NCI-H510A (cell line): ENCODE measurements at regions not wholly inside any gene's neighbourhood (a gene's known extent, or its start where the extent isn't known, plus 50 kb on each side); places are given as distances from the start of the nearest gene placed in this dataset.

Experiments used
- DNase-seq: peaks from one replicate; lab custom pipeline; 2025; lab: John Stamatoyannopoulos, UW

GRCh38 chr9:120136696-120137095 lies 443.3 kb downstream of the CDK5RAP2 start:
- no peak for DNase-seq

GRCh38 chr9:120117081-120117480 lies 462.9 kb downstream of the CDK5RAP2 start:
- no peak for DNase-seq

DNA sequence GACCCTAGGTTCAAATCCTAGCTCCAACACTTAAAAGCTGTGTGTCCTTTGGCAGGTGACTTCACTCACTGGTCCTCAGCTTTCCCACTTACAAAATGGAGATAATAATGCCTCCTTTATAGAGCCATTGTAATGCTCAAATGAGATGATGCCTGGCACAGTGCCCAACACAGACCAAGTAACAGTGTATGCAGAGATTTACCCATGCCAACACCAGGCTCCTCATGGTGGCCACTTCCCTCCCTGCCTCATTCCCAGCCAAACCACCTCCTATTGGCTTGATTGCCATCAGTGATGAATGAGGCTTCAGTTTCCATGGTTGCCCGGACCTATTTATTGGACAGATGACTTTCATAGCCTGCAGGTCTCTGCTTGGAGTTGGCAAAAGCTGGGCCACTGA lies 469.4 kb downstream of the CDK5RAP2 start:
- DNase-seq, result no peak

DNA sequence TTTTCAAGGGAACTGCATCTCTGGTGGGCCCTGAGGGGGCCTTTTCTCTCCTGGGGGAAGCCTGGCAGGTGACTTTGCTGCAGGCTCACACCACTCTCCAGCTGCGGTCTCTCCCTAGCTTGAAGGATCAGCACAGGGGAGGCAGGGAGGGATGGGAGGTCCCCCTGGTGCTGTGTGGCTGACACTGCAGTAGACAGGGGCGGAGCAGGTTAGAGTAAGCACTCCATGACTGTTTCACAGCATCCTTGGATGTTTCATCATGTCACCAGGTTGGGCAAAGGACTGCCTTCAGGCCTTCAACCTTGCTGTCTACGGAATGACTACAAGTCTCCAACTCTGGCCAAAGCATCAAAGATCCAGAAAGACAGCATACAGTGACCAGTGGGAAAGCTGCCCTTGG lies 470.7 kb downstream of the CDK5RAP2 start:
- peak; percentile 16 for DNase-seq

- no peak for DNase-seq
Measured at GRCh38 chr9:120107138-120107537, 472.8 kb downstream of the CDK5RAP2 start.

- no peak for DNase-seq
Measured at GRCh38 chr9:120104771-120105170, 475.2 kb downstream of the CDK5RAP2 start.

DNA sequence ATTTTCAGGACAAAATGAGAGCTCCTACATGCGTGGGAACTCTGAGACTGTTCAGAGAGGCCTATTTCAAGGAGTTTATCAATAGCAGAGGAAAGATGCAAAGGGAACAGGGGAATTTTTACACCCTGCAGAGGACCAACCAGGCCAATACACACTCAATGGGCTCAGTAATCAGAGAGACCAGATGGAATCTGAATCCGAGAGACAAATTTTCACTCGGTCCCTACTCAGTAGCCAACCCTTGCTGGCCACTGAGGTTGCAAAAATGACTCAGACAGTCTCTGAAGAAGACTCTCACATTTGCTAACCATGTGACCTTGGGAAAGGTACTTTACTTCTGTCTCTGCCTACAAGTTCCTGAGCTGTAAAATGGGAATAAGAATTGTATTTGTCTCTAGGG lies 479.4 kb downstream of the CDK5RAP2 start:
- no peak for DNase-seq

GRCh38 chr9:120099065-120099464 lies 480.9 kb downstream of the CDK5RAP2 start:
- no peak for DNase-seq

DNA sequence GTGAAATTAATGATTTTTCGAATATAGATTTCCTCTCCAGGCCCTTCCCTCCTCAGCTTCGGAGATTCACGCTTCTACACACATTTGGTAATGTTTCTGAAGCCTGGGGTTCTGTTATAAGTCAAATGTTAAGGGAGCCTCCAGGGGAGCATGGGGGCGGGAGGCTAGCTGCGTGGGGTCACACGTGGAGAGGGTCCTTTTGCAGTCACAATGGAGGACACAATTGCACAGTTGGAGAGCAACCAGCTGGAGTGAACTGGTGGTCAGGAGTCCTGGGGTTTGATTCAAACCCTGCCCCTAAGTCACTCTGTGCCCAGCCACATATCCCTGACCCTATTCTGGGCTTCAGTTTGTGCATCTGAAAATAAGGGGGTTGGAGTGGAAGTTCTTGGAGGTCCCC lies 481.4 kb downstream of the CDK5RAP2 start:
- no peak for DNase-seq

DNA sequence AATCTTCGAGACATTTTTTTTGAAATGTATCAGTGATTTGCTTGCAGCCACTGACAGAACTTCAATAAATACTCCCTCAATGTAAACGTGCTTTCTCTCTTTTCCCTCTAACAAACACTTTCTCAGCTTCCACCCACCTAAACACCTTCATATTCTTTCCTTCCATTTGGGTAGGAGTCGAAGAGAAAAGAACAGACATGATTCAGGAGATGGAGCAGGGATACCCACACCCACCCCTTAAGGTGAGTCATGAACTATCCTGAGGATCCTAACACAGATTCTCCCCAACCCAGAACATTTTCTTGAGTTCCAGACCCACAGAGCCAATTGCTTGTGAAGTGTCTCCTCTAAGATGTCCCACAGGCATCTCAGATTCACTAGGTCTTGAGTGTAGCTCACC lies 488.8 kb downstream of the CDK5RAP2 start:
- DNase-seq, result no peak

DNA sequence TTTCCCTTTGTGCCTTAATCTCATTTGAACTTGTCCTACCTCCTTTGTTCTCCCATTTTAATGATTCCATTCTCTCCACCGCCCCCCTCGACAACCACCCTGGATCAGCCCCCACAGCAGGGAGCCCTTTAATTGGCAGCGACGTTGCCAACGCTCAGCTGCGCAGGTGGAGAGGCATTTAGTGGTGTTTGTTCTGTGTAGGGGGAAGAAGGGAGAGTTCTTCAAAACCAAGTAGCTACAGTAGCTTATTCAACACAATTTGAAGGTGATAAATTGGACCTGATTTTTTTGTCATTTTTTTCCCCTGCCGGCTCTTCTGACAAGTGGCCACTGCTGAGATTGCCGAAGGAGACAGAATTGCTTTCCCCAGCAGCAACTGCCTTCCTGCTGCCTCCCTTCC lies 499.1 kb downstream of the CDK5RAP2 start:
- peak; percentile 24 for DNase-seq

DNA sequence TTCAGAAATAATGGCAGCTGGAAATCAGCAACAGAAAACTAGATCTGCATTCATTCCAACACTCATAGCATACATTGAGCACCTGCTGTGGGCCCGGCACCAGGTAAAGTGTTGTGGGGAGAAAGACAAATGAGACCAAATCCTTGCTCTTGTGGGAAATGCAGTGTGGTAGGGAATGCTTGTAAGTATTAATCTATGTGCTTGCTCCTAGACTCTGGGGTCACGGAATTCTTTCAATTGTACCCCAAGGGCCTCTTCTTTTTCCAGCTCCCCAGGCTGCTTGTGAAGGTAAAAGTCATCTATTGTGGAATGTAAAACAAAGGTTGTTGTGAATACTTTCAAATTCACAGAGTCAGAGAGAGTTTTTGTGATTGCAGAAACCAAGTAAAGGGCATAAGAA lies 501.9 kb downstream of the CDK5RAP2 start:
- no peak for DNase-seq

- no peak for DNase-seq
Measured at GRCh38 chr9:120071760-120072159, 508.2 kb downstream of the CDK5RAP2 start.

DNA sequence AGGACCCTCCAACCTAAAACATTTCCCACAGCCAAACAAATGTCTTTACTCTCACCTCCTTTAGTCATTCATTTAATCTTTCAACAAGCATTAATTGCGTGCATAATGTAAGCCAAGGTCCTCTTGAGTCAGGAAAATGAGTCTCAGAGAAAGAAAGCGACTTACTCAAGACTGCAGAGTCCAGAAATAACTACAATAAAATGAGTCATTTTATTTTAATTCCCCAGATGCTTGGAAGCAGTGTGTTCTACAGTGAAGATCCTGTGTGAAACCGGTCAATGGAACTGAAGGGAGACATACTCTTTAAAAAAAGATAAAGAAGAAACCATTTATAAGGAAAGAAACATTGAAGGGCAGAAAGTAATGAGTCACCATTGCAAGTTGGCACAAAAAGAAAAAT lies 513.7 kb downstream of the CDK5RAP2 start:
- DNase-seq, result no peak

- DNase-seq, result no peak
Measured at GRCh38 chr9:120065151-120065550, 514.8 kb downstream of the CDK5RAP2 start.

DNA sequence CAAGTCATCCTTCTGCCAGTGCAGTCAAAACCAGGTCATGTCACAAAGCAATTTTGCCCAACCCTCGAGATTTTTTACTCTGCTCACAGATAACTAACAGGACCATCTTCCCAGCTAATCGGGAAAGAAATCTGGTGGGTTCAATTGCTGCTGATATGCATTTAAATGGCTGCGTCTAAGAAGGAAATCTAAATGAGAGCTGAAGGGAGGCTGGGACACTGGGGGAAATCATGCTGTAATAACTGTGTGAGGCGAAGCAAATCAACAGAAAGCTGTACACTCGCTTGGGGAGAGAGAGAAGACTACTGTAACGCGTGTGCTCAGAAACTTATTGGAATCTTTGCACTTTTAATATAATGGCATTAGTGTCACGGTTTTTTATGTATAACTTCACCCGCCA lies 535.0 kb downstream of the CDK5RAP2 start:
- no peak for DNase-seq

- peak; percentile 1 for DNase-seq
Measured at GRCh38 chr9:120043448-120043847, 536.5 kb downstream of the CDK5RAP2 start.

GRCh38 chr9:120040896-120041295 lies 539.1 kb downstream of the CDK5RAP2 start:
- DNase-seq, result no peak

DNA sequence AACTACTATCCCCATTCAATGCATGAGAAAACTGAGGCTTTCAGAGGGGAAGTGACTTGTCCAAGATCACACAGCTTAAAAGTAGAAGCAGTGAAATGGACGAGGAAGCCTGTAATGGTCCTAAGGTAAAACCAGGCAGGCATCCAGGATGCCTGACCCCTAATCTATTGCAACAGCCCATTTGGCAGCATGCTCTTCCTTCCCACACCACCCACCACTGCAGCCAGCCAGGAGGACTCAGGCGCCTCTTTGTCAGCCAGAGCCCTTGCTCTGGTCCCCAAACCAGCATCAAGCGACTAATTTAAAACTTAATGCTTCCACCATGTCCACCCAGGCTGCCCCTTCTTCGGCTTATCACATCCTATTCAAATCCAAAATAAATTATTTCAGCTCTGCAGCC lies 541.6 kb downstream of the CDK5RAP2 start:
- DNase-seq, result no peak

DNA sequence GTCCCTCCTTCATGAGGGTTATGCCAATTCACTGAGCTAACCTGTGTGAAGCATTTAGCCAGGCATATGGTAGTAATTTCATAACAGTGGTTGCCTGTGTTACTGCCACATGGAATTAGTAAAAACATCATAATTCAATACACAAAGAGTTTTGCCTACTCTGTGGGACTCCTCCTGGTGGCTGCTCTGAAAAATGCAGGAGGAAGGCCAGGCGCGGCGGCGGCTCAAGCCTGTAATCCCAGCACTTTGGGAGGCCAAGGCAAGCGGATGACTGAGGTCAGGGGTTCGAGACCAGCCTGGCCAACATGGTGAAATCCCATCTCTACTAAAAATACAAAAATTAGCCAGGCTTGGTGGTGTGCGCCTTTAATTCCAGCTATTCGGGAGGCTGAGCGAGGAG lies 547.3 kb downstream of the CDK5RAP2 start:
- DNase-seq, result no peak

DNA sequence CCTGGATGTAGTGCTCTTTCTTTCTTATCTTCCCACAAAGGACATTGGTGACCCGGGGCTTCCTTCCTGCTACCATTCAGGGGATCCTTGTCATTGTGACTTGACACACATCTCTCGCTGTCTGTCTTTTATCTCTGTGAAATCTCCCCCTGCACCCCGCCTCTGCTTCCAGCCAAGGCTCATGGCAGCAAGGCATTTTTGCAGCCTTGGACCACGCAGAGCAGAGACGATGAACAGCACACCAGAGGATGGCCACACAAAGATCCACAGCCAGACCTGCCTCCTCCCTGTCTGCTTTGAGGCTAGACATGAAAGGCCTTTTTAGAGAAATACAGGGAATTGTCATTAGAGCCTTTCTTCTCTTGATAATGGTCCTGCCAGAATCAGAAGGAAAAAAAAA lies 549.1 kb downstream of the CDK5RAP2 start:
- DNase-seq, result no peak

DNA sequence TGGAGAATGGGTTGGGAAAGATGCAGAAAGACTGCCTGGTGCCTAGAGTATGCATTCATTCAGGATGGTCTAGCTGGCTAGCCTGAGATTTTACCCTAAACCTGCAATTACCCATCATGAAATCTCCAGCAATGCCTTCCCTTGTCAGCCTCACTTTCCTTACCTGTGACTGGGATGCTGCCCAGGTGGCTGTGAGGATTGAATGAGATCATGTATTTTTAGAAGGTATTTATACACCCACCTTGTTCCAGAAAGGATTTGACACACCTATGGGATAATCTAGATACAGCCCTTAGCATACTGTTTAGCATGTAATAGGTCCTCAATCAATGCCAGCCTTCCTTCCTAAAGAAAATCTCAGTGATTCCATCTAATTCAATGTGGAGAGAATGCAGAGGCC lies 561.4 kb downstream of the CDK5RAP2 start:
- DNase-seq, result no peak

DNA sequence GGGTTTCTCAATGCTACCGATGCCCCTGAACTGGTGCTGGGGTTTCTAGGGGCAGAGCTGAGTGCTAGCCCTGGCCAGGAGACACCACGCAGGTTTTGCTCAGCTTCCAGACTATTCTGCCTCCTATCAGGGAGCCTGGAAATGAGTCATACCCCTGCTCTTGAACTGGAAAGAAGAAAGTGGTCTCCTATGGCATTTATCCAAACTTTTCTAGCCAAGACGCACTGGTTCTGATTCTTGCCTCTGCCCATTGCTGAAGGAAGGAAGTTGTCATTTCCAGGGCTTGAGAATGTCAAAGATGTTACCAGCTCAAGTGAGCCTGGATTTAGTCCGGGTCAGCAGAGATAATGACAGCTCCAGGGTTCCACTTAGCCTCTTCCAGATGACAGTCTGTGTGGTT lies 561.9 kb downstream of the CDK5RAP2 start:
- DNase-seq, result no peak

GRCh38 chr9:120016231-120016630 lies 563.7 kb downstream of the CDK5RAP2 start:
- DNase-seq, result no peak

GRCh38 chr9:120014796-120015195 lies 565.2 kb downstream of the CDK5RAP2 start:
- DNase-seq, result no peak
